A172 (cell line): ENCODE measurements at regions not wholly inside any gene's neighbourhood (a gene's known extent, or its start where the extent isn't known, plus 50 kb on each side); places are given as distances from the start of the nearest gene placed in this dataset.
"Not testable (repeated sequence)": the region's sequence is repeated elsewhere in the genome, so short reads cannot be mapped to it uniquely, and the experiment has no call there.

Source experiments
- DNase-seq: peaks from one replicate; pipeline ENCODE4 v3.0.0-alpha.2; 2015; ENCODE audit warnings: low spot score

DNA sequence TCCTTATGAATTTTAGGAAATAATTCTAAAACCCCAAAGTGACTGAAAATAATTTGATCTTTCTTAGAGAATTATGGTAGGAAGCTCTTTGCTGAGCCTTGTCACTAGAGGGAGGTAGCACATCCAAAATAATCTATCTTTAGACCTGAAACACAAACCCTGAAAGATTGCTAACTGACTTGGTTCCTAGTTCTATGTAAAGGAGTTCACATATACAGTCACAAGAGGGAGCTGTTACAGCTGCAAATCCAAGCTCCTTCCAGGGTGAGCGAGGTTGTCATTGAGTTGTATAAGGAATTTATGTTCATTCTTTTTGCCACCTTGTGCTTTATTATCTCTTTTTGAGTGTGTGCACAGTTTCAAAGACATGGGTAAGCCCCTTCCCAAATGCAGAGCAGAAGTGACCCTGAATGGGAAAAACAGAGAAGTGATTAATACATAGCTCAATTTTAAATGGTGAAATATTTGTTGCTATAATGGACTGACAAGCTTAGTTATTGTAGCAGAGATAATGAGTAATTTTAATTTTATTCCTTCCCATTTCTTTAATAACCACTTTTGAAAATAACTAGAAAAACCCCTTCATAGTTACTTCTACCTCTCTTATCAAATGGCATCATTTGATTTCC is 387.9 kb downstream of the DAD1 start:
- DNase-seq: peak; percentile 22

DNA sequence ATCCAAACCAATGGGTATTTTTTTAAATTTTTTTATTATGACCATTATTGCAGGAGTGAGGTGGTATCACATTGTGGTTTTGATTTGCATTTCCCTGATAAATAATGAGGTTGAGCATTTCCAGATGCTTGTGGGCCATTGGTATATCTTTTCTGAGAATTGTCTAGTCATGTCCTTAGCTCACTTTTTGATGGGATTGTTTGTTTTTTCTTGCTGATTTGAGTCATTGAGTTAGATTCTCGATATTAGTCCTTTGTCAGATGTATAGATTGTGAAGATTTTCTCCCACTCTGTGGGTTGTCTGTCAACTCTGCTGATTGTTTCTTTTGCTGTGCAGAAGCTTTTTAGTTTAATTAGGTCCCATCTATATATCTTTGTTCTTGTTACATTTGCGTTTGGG is 388.9 kb downstream of the DAD1 start:
- not testable (repeated sequence) for DNase-seq

DNA sequence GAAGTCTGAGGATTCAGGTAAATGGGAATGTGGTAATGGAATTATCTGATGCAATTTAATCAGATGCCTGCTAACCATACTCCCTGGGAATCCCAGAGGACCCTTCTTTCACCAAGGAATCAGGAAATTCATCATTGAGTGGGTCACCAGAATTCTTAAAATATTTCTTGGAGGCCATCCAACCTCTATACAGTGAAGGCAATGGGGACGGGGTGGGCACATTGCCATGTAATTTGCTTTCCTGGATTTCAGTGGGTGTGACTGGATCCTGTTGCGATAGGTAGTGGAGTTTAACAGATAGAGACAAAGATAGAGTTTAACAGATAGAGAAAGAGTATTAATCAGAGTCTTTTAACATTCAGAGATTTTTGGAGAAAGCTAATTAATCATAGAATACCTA is 394.4 kb downstream of the DAD1 start:
- no peak for DNase-seq

DNA sequence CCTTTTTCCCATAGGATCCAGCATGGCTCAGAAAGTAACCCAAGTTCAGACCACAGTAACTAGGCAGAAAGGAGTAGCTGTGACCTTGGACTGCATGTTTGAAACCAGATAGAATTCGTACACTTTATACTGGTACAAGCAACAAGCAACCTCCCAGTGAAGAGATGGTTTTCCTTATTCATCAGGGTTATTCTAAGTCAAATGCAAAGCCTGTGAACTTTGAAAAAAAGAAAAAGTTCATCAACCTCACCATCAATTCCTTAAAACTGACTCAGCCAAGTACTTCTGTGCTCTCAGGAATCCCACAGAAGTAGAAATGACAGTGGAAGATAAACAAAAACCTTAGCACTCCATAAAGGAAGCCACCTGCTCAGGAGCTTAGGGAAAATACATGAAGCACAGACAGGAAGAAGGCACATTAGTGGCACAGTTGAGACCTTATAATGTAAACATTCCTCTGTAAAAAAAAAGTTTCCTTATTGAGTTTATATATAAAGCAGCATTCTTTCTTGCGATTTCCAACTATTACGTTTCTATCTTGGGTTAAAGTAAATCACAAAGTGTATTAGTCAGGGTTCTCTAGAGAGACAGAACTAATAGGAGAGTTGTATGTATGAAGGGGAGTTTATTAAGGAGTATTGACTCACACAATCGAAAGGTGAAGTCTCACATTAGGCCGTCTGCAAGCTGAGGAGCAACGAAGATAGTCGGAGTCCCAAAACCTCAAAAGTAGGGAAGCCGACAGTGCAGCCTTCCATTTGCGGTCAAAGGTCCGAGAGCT is 398.4 kb downstream of the DAD1 start:
- no peak for DNase-seq

DNA sequence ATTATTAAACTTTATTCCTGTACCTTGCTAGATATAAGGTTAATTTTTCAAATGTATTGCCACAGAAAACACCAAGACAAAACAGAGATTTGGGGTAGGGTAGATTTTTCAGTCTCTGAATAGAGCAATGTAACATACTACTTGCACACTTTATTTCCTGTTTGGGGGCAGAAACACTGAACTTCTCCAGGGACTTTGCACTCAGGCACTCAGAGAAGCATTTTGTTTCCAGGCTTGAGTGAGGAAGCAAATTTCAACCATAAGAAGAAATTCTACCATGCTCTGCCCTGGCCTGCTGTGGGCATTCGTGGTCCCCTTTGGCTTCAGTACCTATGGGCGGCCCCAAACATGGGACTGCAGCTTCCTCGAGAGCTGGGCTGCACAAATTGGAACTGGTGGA is 399.1 kb downstream of the DAD1 start:
- no peak for DNase-seq

DNA sequence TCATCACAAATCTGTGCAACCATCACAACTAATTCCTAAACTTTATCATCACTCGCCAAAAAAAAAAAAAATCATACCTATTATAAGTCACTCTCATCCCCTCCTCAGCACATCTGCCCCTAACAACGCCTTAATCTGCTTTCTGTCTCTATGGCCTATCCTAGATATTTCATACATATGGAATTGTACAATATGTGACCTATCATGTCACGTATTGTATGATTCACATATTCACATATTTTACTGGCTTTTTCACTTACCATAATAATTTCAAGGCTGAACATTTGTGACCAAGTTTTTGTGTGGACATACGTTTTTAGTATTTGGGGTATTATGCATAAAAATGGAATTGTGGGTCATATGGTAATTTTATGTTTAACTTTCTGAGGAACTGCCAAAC is 400.7 kb downstream of the DAD1 start:
- no peak for DNase-seq

DNA sequence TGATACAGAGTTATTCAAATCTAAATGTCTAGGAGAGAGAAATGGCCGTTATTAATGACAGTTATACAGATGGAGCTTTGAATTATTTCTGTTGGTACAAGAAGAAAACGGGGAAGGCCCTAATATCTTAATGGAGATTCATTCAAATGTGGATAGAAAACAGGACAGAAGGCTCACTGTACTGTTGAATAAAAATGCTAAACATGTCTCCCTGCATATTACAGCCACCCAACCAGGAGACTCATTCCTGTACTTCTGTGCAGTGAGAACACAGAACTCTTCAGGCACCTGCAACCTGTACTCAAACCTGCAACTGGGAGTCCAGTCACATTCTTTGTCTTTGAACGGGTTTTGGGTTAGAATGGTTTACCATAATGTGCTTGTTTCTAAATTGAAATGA is 403.2 kb downstream of the DAD1 start:
- no peak for DNase-seq

DNA sequence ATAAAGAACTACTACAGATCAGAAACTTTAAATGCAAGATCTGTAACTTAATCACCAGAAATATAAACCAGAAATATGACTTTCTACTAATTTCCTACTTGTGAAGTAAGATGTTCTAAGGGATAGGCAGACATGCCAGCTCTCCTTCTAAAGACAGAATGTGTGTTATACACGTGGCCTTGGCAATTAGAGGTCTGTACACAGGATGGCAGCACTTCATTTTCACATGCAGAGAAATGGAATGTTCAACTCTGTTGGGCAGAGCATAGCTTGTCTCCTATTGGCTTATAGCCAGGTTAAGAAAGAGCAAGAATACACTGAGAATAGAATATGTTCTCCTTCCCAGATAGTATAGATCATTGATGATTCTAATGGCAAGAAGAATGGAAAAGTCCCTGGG is 403.8 kb downstream of the DAD1 start:
- no peak for DNase-seq

DNA sequence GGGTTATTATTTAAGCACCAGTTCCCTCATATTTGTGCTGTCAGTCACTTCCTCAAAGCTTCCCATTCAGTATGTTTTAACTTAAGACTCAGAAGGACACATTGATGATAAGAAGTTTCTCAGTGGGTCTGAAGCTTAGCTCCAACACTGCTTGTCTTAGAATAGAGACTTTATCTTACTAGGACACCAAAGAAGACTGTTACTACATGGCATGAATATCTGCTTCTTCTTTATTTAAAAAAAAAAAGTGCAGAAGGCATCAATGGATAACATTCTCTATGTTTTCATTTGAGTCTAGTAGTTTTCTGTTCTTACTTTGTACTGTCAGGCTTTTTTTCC is 404.2 kb downstream of the DAD1 start:
- DNase-seq: no peak

DNA sequence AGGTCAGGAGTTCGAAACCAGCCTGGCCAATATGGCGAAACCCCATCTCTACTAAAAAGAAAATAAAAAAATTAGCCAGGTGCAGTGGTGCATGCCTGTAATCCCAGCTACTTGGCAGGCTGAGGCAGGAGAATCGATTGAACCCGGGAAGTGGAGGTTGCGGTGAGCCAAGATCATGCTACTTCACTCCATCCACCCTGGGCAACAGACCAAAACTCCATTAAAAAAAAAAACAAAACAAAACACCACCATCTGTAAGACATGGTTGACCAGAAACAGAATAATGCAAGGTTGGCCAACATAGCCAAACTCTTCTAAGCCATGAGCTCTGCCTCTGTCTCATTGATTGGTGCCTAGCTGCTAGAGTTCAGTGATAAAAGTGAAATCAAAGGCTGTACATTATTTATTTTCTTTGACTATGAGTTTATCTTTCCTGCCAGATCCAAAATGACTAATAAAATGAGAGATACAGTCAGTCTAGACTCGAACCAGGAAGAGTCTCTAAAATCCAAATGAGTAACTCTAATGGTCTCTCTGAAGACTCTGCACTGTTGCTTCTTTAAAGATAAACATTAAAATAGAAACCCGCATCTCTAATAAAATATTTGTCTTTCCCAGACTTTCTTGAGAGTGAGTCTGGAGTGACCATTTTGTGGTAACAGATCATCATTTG is 404.7 kb downstream of the DAD1 start:
- no peak for DNase-seq

DNA sequence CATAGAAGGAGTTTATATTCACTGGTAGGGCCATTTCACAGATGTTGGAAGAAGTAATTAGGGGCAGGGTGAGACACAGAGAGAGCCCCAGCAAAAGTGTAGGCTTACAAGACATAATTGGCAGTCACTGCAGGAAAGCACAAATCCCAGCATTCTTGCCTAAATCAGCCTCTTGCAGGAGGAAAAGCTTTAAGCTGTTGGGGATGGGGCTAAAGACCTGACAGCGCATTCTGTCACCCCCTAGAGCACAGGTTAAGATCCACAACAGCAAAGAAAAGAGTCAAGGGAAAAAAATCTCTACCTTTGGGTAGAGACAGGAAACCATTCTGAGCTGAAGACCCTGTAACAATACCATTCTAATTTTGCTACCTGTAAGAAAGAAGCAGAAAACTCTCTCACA is 409.0 kb downstream of the DAD1 start:
- no peak for DNase-seq

DNA sequence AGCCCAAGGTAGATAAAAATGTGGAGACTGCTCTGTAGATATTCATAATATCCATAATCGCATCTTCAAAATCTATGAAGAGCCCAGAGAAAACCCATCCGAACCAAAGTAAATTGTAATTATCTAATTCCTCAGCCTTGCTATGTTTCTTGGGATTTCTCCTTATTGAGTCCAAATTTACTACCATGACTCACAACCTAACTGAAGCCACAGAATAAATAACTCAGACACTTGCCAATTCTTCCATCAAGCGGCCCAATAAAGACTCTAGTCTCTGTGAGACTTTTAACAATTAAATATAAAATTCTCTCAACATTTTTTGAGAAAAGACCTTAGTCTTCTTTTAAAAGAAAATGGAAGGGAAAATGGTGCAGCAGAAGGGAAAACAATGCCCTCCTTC is 409.8 kb downstream of the DAD1 start:
- no peak for DNase-seq

DNA sequence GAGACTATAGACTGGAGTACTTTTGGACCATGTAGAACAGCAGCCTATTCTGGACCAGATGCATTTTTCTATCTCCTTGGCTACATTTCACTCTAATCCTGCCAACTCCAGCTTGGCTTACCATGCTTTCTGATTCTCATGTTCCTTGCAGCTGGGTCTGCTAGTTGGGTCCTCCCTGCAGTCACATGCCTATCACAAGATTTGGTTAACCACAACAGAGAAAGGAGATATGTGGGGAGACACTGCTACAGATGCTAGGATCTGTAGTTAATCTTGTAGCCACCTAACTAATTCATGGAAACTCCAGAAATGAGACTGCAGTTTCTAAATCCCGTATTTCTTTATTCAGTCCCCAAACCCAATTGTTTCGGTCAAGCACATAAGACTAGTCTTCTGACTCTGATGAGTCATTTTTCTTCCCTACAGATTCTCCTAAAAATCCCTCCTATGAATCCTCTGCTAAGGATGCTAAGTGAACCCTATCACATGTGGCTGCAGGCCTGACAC is 410.6 kb downstream of the DAD1 start:
- no peak for DNase-seq

DNA sequence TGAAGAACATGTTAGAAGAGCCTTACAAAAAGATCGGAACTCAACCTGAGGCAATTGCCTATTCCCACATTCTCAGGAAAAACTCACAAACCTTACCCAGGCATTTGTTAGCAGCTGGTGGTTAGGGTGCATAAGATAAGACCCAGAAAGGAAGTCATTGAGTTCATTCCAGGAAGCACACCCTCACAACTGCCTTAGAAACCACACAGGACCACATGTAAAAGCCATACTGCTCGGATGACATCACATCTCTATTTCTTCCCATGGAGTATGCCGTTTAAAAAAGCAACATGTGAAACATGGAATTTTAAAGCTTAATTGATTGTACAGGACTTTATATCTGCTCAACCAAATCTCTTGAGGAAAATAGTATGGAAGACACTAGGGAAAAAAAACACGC is 411.2 kb downstream of the DAD1 start:
- DNase-seq: no peak

DNA sequence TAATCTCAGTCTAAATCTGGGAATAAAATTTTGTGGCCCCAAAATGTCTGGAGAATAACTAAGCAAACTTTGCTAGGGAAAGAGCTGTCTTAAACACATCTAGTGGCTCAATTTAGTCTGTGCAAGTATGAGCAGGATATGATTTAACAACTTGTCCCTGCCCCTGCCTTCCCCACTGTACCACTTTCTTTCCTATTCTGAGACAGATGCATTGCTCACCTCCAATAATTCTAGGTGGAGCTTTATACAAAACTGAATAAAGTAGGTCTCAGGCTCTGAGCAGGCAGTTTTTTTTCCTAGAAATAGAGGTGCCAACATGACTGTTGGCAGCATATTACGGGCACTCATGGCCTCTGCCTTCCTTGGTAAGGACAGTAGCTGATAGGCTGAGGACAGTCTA is 412.1 kb downstream of the DAD1 start:
- no peak for DNase-seq

DNA sequence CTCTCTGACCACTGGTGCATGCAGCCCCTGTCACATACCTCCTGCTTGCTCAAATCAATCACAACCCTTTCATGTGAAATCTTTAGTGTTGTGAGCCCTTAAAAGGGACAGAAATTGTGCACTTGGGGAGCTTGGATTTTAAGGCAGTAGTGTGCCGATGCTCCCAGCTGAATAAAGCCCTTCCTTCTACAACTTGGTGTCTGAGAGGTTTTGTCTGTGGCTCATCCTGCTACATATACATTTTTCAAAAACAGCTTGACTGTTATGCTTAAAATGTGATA is 413.8 kb downstream of the DAD1 start:
- DNase-seq: not testable (repeated sequence)

DNA sequence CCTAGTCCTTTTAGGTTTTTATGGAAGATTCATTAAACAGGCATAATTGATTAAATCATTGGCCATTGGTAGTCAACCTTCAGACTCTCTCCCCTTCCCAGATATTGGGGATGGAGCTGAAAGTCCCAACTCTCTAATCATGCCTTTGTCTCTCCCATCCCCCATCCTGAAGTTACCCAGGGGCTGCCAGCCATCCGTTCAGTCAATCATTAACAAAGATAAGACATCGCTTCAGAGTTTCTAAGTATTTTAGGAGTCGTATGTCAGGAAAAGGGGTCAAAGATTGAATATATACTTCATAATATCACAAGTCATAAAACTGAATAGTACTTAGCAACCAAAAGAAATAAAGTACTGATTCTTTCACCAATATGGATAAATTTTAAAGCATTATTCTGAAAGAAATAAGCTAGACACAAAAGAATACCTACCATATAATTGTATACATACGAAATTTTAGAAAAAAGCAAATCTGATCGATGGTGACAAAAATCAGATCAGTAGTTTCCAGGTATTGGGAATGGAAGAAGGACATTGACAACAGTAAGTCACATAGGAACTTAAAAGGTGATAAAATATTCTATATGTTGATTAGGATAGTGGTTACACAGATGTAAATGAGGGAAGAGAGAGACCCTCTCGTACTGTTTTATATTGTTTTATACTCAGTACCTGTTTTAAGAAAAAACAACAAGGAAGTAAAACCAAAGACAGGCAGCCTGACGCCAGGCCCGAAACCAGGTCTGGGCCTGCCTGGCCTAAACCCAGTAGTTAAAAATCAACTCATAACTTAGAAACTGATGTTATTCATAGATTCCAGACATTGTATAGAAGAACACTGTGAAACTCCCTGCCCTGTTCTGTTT is 414.4 kb downstream of the DAD1 start:
- DNase-seq: no peak

DNA sequence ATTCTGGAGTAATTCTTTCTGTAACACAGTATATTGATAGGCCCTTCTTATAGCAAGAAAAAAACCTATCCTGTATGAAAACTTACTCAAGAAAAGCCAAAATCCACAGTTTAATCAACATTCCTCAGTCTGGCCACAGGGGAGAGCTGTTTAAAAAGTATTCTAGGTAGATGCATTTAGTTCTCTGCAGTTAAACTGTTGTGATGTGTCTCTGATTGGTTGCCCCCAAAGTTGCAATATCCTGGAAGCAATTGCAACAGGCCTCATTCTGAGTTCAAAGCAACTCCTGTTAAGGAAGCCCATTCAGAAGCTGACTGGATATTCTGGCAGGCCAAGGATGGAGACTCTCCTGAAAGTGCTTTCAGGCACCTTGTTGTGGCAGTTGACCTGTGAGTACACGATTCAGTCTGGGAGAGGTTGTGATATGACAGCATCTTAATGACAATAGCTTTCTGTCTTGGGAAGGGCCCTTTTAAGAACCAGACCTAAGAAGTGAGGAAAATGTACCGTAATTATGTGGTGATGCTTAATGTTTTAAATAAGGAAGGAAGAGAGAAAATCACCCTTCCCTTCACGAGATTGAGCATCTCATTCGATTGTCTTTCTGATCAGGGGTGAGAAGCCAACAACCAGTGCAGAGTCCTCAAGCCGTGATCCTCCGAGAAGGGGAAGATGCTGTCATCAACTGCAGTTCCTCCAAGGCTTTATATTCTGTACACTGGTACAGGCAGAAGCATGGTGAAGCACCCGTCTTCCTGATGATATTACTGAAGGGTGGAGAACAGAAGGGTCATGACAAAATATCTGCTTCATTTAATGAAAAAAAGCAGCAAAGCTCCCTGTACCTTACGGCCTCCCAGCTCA is 420.7 kb downstream of the DAD1 start:
- no peak for DNase-seq

DNA sequence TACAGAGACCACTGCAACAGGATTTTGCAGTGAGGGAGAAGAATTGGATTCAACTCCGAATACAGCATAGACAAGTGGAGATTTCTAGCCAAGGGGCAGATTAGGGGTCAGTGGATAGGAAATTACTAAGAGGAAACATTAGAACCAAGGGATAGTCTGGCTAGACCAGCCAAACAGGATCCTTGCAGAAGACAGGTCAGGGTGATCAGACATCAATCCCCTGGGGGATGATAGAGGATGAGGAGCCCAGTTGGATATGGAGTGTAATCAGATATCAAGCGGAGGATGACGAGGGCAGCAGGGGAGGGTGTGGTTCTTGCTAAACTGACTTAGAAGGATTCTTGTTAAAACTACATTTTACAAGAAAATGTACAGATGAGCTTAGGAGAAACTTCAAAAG is 424.4 kb downstream of the DAD1 start:
- DNase-seq: no peak

DNA sequence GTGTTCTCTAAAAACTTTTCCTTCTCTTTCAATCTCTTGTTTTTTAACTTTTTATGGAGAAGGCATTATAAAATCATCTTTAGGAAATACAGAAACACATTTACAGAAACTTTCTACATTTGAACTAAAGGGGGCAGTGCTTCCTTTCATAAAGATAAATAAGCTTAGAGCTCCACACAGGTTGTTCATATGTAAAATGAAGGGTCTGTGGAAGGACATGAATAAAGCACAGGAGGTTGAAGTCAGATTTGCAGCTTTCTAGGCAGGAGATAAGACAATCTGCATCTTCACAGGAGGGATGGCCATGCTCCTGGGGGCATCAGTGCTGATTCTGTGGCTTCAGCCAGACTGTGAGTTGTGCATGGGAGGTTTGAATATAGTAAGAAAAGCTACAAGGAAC is 426.0 kb downstream of the DAD1 start:
- DNase-seq: no peak

DNA sequence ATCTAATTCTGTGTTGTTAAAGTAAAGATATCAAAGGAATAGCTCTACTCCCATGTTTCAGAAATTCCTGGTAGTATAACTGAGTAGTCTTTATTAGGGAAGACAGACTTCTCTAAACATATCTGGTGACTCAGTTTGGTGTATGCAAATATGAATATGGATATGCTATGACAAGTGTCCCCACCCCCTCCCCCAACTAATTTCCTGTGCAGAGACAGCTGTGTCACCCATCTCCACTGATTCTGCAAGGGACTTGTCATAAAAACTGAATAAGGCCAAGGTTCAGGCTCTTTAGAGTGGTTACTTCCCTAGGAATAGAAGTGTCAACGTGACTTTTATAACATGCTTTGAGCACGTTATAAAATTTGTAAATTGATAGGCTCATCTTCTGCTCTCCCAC is 429.1 kb downstream of the DAD1 start:
- no peak for DNase-seq
